GM12865 (cell line): ENCODE measurements at regions not wholly inside any gene's neighbourhood (a gene's known extent, or its start where the extent isn't known, plus 50 kb on each side); places are given as distances from the start of the nearest gene placed in this dataset.
"Not testable (repeated sequence)": the region's sequence is repeated elsewhere in the genome, so short reads cannot be mapped to it uniquely, and the experiment has no call there.

Source experiments
- DNase-seq: peaks from one replicate; pipeline ENCODE4 v3.0.0; 2010; ENCODE audit warnings: low read depth
- H3K4me3 ChIP-seq: 2 replicates; pipeline ENCODE4 v1.5.1; 2011; ENCODE audit warnings: mild to moderate bottlenecking, low read depth, low read length, control low read depth
- TF ChIP-seq, protein P1 (sequence below): IDR thresholded peaks from 2 replicates; pipeline ENCODE4 v1.5.1; 2011; ENCODE audit warnings: low read length, control low read depth, low read depth, inconsistent platforms; ENCODE audit not compliant: insufficient read depth; ENCODE audit errors: missing control alignments

DNA sequence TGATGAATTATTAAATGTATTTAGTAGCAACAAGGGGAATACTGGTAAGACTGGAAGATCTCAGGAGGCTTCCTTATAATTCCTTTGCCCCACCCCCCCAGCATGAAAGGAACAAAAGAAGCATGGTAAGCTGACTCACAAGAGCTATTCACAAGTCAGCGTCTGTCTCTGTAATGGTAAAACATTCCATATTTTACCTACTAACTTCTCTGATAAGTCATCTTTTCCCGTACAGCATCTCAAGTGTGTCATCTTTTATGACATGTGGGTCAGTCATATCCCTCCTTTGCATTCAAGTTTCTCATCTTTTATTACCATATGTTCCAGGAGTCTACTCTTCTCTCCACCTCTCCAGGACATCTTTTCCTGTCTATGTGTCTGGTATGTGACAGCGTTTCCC lies 241.3 kb downstream of the PLA2G4A start:
- no peak overlapping the region for H3K4me3 ChIP-seq
- no peak for DNase-seq
- TF ChIP-seq, protein P1, sequence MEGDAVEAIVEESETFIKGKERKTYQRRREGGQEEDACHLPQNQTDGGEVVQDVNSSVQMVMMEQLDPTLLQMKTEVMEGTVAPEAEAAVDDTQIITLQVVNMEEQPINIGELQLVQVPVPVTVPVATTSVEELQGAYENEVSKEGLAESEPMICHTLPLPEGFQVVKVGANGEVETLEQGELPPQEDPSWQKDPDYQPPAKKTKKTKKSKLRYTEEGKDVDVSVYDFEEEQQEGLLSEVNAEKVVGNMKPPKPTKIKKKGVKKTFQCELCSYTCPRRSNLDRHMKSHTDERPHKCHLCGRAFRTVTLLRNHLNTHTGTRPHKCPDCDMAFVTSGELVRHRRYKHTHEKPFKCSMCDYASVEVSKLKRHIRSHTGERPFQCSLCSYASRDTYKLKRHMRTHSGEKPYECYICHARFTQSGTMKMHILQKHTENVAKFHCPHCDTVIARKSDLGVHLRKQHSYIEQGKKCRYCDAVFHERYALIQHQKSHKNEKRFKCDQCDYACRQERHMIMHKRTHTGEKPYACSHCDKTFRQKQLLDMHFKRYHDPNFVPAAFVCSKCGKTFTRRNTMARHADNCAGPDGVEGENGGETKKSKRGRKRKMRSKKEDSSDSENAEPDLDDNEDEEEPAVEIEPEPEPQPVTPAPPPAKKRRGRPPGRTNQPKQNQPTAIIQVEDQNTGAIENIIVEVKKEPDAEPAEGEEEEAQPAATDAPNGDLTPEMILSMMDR = no peak

DNA sequence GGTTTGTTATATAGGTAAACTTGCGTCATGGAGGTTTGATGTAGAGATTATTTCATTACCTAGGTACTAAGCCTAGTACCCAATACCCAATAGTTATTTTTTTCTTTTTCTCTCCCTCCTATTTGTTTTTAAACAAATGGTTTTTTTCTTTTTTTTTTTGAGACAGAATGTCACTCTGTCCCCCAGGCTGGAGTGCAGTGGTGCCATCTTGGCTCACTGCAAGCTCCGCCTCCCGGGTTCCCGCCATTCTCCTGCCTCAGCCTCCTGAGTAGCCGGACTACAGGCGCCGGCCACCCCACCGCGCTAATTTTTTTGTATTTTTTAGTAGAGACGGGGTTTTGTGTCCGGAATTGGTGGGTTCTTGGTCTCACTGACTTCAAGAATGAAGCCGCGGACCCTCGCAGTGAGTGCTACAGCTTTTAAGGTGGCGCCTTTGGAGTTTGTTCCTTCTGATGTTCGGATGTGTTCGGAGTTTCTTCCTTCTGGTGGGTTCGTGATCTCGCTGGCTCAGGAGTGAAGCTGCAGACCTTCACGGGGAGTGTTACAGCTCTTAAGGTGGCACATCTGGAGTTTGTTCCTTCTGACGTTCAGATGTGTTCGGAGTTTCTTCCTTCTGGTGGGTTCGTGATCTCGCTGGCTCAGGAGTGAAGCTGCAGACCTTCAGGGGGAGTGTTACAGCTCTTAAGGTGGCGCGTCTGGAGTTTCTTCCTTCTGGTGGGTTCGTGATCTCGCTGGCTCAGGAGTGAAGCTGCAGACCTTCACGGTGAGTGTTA lies 243.7 kb downstream of the PLA2G4A start:
- peak; percentile 56 for DNase-seq
- peak overlapping the region; percentile 83 for H3K4me3 ChIP-seq

DNA sequence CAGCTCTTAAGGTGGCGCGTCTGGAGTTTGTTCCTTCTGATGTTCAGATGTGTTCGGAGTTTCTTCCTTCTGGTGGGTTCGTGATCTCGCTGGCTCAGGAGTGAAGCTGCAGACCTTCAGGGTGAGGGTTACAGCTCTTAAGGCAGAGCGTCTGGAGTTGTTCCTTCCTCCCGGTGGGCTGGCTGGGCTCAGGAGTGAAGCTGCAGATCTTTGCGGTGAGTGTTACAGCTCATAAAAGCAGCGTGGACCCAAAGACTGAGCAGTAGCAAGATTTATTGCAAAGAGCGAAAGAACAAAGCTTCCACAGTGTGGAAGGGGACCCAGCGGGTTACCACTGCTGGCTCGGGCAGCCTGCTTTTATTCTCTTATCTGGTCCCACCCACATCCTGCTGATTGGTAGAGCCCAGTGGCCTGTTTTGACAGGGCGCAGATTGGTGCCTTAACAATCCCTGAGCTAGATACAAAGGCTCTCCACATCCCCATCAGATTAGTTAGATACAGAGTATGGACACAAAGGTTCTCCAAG lies 244.3 kb downstream of the PLA2G4A start:
- H3K4me3 ChIP-seq = peak overlapping the region; percentile 83
- peak; percentile 69 for DNase-seq

DNA sequence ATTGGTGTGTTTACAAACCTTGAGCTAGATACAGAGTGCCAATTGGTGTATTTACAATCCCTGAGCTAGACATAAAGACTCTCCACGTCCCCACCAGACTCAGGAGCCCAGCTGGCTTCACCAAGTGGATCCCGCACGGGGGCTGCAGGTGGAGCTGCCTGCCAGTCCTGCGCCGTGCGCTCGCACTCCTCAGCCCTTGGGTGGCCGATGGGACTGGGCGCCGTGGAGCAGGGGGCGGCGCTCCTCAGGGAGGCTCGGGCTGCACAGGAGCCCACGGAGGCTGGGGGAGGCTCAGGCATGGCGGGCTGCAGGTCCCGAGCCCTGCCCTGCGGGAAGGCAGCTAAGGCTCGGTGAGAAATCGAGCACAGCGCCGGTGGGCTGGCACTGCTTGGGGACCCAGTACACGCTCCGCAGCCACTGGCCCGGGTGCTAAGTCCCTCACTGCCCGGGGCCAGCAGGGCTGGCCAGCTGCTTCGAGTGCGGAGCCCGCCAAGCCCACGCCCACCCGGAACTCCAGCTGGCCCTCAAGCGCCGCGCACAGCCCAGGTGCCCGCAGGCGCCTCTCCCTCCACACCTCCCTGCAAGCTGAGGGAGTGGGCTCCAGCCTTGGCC lies 245.0 kb downstream of the PLA2G4A start:
- DNase-seq, H3K4me3 ChIP-seq: not testable (repeated sequence)

DNA sequence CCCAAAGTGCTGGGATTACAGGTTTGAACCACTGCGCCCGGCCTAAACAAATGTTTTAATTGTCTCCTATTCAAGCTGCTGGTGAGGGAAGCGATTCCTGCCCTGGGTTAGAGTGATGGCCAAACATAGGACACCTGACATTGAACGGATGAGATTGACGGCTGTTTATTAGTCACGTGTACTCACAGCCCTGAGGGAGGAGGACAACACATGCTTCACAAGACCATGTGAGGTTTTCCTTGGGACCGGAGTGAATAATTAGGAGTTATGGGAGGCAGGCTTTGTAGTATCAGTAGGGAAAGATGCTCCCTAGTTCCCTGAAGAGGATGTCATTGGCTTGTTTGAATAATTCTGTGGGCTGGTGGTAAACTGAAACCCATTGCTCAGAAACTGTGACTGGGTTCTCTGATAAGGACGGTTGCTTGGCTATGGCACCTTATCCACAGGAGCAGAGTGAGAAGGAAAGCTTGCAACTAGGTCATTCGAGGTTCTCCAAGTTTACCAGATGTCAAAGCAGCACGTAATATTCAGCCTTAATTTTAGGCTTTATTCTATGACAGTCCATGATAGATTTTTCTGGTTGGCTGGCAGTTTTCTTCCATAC lies 245.8 kb downstream of the PLA2G4A start:
- H3K4me3 ChIP-seq = no peak overlapping the region
- DNase-seq = no peak
- TF ChIP-seq, protein P1 = no peak

DNA sequence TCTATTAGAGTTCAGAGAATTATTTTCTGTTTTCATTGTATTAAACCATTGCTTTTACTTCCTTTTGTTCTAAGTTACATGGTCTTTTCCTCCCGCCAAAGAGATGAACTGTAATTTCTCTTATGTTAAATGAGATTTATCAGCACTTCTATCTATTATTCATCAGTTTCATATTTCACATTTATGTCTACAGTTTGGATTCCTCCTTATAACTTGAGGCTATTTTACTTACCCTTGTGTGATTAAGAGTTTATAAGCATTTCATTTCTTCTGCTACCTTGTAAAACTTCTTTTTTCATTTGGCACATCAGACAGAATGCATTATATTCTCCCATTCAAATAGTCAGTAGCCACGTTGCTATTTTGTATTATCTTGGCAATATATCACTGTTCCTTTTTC lies 248.2 kb downstream of the PLA2G4A start:
- H3K4me3 ChIP-seq = no peak overlapping the region
- DNase-seq = no peak
- TF ChIP-seq, protein P1 = no peak

DNA sequence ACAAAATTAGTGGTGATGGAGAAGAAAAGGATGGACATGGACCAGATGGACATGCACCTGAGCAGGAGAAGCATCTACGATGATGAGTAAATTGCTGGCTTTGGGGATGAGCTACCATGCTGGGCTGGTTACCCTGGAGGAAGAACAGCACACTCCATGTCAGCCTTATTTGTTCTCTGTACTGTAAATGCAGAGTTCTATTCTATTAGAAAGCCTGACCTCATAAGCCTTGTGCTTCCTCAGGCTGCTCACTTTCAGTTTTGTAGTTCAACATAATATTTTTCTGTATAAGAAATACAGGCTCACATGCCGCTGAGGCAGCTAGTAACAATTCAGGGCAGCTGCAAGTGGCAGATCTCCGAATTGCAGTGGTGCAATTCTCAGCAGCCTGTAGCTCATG lies 249.6 kb downstream of the PLA2G4A start:
- TF ChIP-seq, protein P1 = no peak
- no peak overlapping the region for H3K4me3 ChIP-seq
- DNase-seq = no peak

DNA sequence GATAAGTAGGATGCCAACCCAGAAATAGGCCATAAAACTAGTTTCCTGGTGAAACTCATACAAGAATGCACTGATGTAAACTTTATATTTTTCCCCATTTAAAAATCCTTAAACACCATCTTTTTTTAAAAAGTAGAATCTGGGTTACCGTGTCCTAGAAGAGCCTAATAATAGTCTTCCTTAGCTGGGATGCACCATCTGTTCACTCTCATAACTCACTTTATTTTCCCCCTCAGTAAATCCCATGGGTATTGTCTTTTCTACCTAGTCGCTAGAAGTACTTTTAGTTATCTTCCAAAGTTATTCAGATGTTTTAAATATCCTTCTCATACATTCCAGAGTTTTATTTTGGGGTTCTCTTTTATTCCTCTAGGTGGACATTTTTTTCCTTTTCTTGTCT lies 250.2 kb downstream of the PLA2G4A start:
- DNase-seq = no peak
- TF ChIP-seq, protein P1 = no peak
- H3K4me3 ChIP-seq = no peak overlapping the region
